ENCODE measurements at regions not wholly inside any gene's neighbourhood (a gene's known extent, or its start where the extent isn't known, plus 50 kb on each side); places are given as distances from the start of the nearest gene placed in this dataset.

- no peak for TF ChIP-seq POLR2A (IDR thresholded peaks at IDR 0.05)
- TF ChIP-seq, protein P1, sequence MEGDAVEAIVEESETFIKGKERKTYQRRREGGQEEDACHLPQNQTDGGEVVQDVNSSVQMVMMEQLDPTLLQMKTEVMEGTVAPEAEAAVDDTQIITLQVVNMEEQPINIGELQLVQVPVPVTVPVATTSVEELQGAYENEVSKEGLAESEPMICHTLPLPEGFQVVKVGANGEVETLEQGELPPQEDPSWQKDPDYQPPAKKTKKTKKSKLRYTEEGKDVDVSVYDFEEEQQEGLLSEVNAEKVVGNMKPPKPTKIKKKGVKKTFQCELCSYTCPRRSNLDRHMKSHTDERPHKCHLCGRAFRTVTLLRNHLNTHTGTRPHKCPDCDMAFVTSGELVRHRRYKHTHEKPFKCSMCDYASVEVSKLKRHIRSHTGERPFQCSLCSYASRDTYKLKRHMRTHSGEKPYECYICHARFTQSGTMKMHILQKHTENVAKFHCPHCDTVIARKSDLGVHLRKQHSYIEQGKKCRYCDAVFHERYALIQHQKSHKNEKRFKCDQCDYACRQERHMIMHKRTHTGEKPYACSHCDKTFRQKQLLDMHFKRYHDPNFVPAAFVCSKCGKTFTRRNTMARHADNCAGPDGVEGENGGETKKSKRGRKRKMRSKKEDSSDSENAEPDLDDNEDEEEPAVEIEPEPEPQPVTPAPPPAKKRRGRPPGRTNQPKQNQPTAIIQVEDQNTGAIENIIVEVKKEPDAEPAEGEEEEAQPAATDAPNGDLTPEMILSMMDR (IDR thresholded peaks at IDR 0.05) = no peak
Observed at GRCh38 chr9:32291370-32291769, 93.1 kb upstream of the ACO1 start.

All from lower leg skin (tissue), 3 donors.